ENCODE measurements at regions not wholly inside any gene's neighbourhood (a gene's known extent, or its start where the extent isn't known, plus 50 kb on each side); places are given as distances from the start of the nearest gene placed in this dataset.
"Not testable (repeated sequence)": the region's sequence is repeated elsewhere in the genome, so short reads cannot be mapped to it uniquely, and the experiment has no call there.

- DNase-seq = no peak
- Mint-ChIP-seq H3K27ac (no peak overlapping the region), H3K27me3 (no peaks in the 10 kb centered on the region), H3K4me1 (no peaks in the 10 kb centered on the region), H3K4me3 (no peak overlapping the region), H3K36me3 (ENCODE audit: low read depth) (peaks cover 5% of the 10 kb centered on the region), H3K9me3 (peaks cover 28% of the 10 kb centered on the region)
- ATAC-seq = no peak
These were observed 3898.2 kb upstream of the OR11H1 start for GRCh38 chr22:11629661-11630385.

- not testable (repeated sequence) for ATAC-seq; DNase-seq; H3K27me3 Mint-ChIP-seq; H3K4me1 Mint-ChIP-seq; H3K27ac Mint-ChIP-seq; H3K4me3 Mint-ChIP-seq; H3K36me3 Mint-ChIP-seq (ENCODE audit: low read depth)
- H3K9me3 Mint-ChIP-seq = peaks cover 23% of the 10 kb centered on the region
These were observed 3897.5 kb upstream of the OR11H1 start for GRCh38 chr22:11630386-11631084.
